Loucy (cell line): ENCODE measurements at regions not wholly inside any gene's neighbourhood (a gene's known extent, or its start where the extent isn't known, plus 50 kb on each side); places are given as distances from the start of the nearest gene placed in this dataset.

Experiments used
- H2AFZ ChIP-seq: fragments of 200-600 bp; sonication (generic); 2 replicates; pipeline ENCODE4 v1.6.0; 2016; ENCODE audit warnings: antibody characterized with exemption, mild to moderate bottlenecking, low read length, moderate library complexity
- H3F3A ChIP-seq: fragments of 200-600 bp; 2 replicates; pipeline ENCODE4 v1.6.0; 2016; ENCODE audit warnings: antibody characterized with exemption, low read depth, mild to moderate bottlenecking
- H3K27me3 ChIP-seq: fragments of 200-600 bp; sonication (generic); 2 replicates; pipeline ENCODE4 v1.6.1; 2014; ENCODE audit warnings: low read length, mild to moderate bottlenecking; ENCODE audit not compliant: insufficient read depth, poor library complexity, severe bottlenecking
- H3K36me3 ChIP-seq: fragments of 200-600 bp; sonication (generic); 2 replicates; pipeline ENCODE4 v1.6.1; 2016; ENCODE audit warnings: low read length; ENCODE audit not compliant: insufficient read depth
- H3K4me1 ChIP-seq: fragments of 200-600 bp; sonication (generic); 2 replicates; pipeline ENCODE4 v1.5.1; 2014; ENCODE audit warnings: low read length, mild to moderate bottlenecking; ENCODE audit not compliant: insufficient read depth, poor library complexity, severe bottlenecking
- H3K4me2 ChIP-seq: fragments of 200-600 bp; sonication (generic); 2 replicates; pipeline ENCODE4 v1.6.0; 2014; ENCODE audit warnings: antibody characterized with exemption, low read length, low read depth, mild to moderate bottlenecking; ENCODE audit not compliant: poor library complexity, severe bottlenecking
- H3K4me3 ChIP-seq: fragments of 200-600 bp; sonication (generic); 2 replicates; pipeline ENCODE4 v1.5.1; 2014; ENCODE audit warnings: low read length, mild to moderate bottlenecking, mixed read lengths; ENCODE audit not compliant: poor library complexity, severe bottlenecking
- H3K79me2 ChIP-seq: fragments of 200-600 bp; sonication (generic); 2 replicates; pipeline ENCODE4 v1.6.1; 2014; ENCODE audit warnings: low read length; ENCODE audit not compliant: insufficient read depth
- H3K9ac ChIP-seq: fragments of 200-600 bp; sonication (generic); 2 replicates; pipeline ENCODE4 v1.6.0; 2014; ENCODE audit warnings: mild to moderate bottlenecking, low read depth, low read length, moderate library complexity; ENCODE audit not compliant: poor library complexity, severe bottlenecking
- H3K9me2 ChIP-seq: fragments of 200-600 bp; sonication (generic); replicated peaks from 2 replicates; pipeline ENCODE4 v1.6.1; 2016; ENCODE audit warnings: low read depth, low read length, mixed read lengths
- H3K9me3 ChIP-seq: fragments of 200-600 bp; sonication (generic); 2 replicates; pipeline ENCODE4 v1.6.1; 2014; ENCODE audit warnings: mild to moderate bottlenecking, antibody characterized with exemption, low read length, low read depth; ENCODE audit not compliant: insufficient read depth
- H4K20me1 ChIP-seq: fragments of 200-600 bp; sonication (generic); 2 replicates; pipeline ENCODE4 v1.6.0; 2014; ENCODE audit warnings: antibody characterized with exemption, low read length, mild to moderate bottlenecking; ENCODE audit not compliant: insufficient read depth, poor library complexity, severe bottlenecking
- EZH2phosphoT487 ChIP-seq: fragments of 200-600 bp; IDR thresholded peaks from 2 replicates; pipeline ENCODE4 v1.6.1; 2018; ENCODE audit warnings: antibody characterized with exemption, mild to moderate bottlenecking, moderate library complexity, borderline replicate concordance
- TF ChIP-seq, protein P1 (sequence below): fragments of 200-600 bp; sonication (generic); conservative IDR thresholded peaks from 2 replicates; pipeline ENCODE4 v1.5.1; 2014; ENCODE audit warnings: mild to moderate bottlenecking, antibody characterized with exemption, low read length

DNA sequence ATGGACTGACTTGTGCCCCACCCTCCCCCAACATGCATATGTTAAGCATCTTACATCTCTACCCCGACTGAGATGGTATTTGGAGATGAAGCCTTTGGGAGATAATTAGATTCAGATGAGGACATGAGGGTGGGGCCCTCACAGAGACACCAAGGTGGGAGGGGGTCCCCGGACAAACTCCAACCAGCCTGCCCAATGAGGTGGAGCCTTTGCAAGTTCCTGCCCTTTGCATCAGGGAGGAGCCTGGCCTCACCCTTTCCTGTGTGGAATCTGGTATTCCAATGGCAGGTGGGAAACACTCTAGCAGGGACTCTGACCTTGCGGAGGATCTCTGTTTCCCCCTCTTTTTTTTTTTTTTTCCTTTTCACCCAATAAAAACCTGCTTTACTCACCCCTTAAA is 589.9 kb upstream of the BOD1L1 start:
- H3K4me2 ChIP-seq, result no peak overlapping the region
- no peaks in the 10 kb centered on the region for H3K9me3 ChIP-seq
- TF ChIP-seq EZH2phosphoT487, result no peak
- TF ChIP-seq, protein P1, sequence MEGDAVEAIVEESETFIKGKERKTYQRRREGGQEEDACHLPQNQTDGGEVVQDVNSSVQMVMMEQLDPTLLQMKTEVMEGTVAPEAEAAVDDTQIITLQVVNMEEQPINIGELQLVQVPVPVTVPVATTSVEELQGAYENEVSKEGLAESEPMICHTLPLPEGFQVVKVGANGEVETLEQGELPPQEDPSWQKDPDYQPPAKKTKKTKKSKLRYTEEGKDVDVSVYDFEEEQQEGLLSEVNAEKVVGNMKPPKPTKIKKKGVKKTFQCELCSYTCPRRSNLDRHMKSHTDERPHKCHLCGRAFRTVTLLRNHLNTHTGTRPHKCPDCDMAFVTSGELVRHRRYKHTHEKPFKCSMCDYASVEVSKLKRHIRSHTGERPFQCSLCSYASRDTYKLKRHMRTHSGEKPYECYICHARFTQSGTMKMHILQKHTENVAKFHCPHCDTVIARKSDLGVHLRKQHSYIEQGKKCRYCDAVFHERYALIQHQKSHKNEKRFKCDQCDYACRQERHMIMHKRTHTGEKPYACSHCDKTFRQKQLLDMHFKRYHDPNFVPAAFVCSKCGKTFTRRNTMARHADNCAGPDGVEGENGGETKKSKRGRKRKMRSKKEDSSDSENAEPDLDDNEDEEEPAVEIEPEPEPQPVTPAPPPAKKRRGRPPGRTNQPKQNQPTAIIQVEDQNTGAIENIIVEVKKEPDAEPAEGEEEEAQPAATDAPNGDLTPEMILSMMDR, result no peak
- no peaks in the 10 kb centered on the region for H3K79me2 ChIP-seq
- H3F3A ChIP-seq, result no peaks in the 10 kb centered on the region
- no peak overlapping the region for H2AFZ ChIP-seq
- no peaks in the 10 kb centered on the region for H3K27me3 ChIP-seq
- H4K20me1 ChIP-seq, result no peaks in the 10 kb centered on the region
- no peaks in the 10 kb centered on the region for H3K9me2 ChIP-seq
- no peaks in the 10 kb centered on the region for H3K36me3 ChIP-seq
- H3K4me1 ChIP-seq, result no peaks in the 10 kb centered on the region
- no peak overlapping the region for H3K9ac ChIP-seq
- H3K4me3 ChIP-seq, result no peak overlapping the region

DNA sequence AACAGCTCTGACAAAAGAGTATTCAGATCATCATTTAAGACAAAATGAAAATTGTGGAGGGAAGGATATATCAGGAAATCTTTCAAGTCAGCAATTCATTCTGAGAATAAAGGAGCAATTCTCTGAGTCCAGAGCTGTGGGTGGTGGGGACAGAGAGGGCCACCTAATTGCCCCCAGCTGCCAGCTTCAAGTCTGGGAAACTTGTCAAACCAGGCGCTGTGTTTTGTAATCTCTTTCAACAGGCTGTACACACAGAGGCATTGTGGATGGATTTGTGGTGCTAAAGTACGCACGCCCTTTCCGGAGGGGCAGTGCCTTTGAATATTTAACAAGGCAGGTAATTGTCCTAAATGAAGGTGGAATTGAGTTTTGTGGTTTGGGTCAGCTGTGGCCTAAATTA is 591.1 kb upstream of the BOD1L1 start:
- no peak overlapping the region for H3K4me2 ChIP-seq

DNA sequence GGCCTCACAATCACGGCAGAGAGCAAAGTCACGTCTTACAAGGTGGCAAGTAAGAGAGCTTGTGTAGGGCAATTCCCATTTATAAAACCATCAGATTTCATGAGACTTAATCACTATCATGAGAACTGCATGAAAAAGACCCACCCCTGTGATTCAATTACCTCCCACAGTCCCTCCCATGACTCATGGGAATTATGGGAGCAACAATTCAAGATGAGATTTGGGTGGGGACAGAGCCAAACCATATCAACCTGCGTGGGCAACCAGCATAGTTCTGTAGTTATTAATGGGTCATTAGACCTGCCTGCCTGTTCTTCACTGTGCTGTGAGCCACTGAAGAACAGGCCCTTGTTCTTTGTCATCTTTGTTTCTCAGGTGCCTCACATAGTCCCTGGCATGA is 593.7 kb upstream of the BOD1L1 start:
- H3K4me3 ChIP-seq, result no peak overlapping the region
- H3K9ac ChIP-seq, result no peak overlapping the region
- H3K4me2 ChIP-seq, result no peak overlapping the region
- no peak overlapping the region for H2AFZ ChIP-seq
- H3K79me2 ChIP-seq, result no peaks in the 10 kb centered on the region
- no peaks in the 10 kb centered on the region for H3K9me3 ChIP-seq
- H3K4me1 ChIP-seq, result no peaks in the 10 kb centered on the region
- no peaks in the 10 kb centered on the region for H4K20me1 ChIP-seq
- H3K27me3 ChIP-seq, result no peaks in the 10 kb centered on the region
- no peaks in the 10 kb centered on the region for H3K36me3 ChIP-seq
- no peak for TF ChIP-seq EZH2phosphoT487
- TF ChIP-seq, protein P1, result no peak
- no peaks in the 10 kb centered on the region for H3F3A ChIP-seq
- no peaks in the 10 kb centered on the region for H3K9me2 ChIP-seq

More for the DNA sequence above, 591.1 kb upstream of the BOD1L1 start:
- H3F3A ChIP-seq, result no peaks in the 10 kb centered on the region
- no peaks in the 10 kb centered on the region for H3K79me2 ChIP-seq
- H3K9me2 ChIP-seq, result no peaks in the 10 kb centered on the region
- no peak overlapping the region for H3K4me3 ChIP-seq
- H2AFZ ChIP-seq, result no peak overlapping the region
- no peaks in the 10 kb centered on the region for H4K20me1 ChIP-seq
- H3K9me3 ChIP-seq, result no peaks in the 10 kb centered on the region
- H3K36me3 ChIP-seq, result no peaks in the 10 kb centered on the region
- no peak overlapping the region for H3K9ac ChIP-seq
- no peaks in the 10 kb centered on the region for H3K4me1 ChIP-seq
- no peak for TF ChIP-seq EZH2phosphoT487
- TF ChIP-seq, protein P1, result no peak
- H3K27me3 ChIP-seq, result no peaks in the 10 kb centered on the region
